ENCODE measurements at regions not wholly inside any gene's neighbourhood (a gene's known extent, or its start where the extent isn't known, plus 50 kb on each side); places are given as distances from the start of the nearest gene placed in this dataset.

DNA sequence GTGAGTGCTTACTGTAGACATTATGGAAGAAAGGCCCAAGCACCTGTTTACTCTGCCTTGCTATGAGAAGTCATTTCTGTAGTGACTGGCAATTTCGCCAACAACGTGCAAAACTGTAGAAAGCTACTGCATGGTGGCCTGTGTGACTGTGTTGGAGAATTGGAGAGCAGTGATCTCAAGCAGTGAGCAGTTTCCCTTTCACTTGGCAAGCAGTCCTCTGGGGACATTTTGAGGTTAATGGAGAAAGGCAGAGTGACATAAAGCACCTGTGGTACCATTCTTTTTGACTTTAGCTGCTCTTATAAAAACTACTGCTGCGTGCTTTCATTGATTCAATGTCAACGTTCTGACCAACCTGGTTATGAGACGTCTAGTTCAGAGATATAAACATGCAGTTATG lies 382.6 kb upstream of the JAG1 start (continued):
- TF ChIP-seq, protein P1, sequence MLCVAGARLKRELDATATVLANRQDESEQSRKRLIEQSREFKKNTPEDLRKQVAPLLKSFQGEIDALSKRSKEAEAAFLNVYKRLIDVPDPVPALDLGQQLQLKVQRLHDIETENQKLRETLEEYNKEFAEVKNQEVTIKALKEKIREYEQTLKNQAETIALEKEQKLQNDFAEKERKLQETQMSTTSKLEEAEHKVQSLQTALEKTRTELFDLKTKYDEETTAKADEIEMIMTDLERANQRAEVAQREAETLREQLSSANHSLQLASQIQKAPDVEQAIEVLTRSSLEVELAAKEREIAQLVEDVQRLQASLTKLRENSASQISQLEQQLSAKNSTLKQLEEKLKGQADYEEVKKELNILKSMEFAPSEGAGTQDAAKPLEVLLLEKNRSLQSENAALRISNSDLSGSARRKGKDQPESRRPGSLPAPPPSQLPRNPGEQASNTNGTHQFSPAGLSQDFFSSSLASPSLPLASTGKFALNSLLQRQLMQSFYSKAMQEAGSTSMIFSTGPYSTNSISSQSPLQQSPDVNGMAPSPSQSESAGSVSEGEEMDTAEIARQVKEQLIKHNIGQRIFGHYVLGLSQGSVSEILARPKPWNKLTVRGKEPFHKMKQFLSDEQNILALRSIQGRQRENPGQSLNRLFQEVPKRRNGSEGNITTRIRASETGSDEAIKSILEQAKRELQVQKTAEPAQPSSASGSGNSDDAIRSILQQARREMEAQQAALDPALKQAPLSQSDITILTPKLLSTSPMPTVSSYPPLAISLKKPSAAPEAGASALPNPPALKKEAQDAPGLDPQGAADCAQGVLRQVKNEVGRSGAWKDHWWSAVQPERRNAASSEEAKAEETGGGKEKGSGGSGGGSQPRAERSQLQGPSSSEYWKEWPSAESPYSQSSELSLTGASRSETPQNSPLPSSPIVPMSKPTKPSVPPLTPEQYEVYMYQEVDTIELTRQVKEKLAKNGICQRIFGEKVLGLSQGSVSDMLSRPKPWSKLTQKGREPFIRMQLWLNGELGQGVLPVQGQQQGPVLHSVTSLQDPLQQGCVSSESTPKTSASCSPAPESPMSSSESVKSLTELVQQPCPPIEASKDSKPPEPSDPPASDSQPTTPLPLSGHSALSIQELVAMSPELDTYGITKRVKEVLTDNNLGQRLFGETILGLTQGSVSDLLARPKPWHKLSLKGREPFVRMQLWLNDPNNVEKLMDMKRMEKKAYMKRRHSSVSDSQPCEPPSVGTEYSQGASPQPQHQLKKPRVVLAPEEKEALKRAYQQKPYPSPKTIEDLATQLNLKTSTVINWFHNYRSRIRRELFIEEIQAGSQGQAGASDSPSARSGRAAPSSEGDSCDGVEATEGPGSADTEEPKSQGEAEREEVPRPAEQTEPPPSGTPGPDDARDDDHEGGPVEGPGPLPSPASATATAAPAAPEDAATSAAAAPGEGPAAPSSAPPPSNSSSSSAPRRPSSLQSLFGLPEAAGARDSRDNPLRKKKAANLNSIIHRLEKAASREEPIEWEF (IDR thresholded peaks at IDR 0.05; ENCODE audit: insufficient replicate concordance, low read depth, low read length) = no peak

DNA sequence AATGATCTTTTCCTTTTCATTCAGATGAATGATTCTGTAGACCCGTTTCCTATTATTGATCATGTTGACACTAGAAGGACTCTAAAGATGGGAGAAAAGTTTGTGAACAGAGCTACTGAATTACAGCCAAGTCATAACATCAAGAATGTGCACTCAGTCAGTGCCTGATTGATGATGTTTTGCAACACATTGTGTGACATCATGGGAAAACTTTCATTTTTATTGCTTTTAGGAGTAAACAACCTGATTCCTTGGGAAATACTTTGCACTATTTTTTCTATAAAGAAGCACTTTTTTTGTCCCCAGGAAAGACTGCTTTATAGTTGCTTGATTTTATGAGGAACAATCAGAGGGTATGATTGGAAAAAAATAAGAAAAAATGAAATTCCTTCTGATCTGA lies 383.8 kb upstream of the JAG1 start:
- Histone ChIP-seq H3K9me3 (replicated peaks; ENCODE audit: control insufficient read depth, insufficient read depth, low read length) (no peaks in the 10 kb centered on the region), H3K79me2 (ENCODE audit: control insufficient read depth, insufficient read depth, low read length) (no peaks in the 10 kb centered on the region), H3K27me3 (replicated peaks in 1 of 2; ENCODE audit: control insufficient read depth in 2 of 2, insufficient read depth in 2 of 2, low read length in 1 of 2) (no peaks in the 10 kb centered on the region), H2AFZ (ENCODE audit: control insufficient read depth, low read depth, low read length) (no peak overlapping the region), H3K9ac (ENCODE audit: control insufficient read depth, insufficient read depth, low read length) (no peak overlapping the region), H4K20me1 (ENCODE audit: control insufficient read depth, insufficient read depth) (no peaks in the 10 kb centered on the region), H3K4me3 (no peak overlapping the region), H3K36me3 (ENCODE audit: control insufficient read depth in 2 of 2, insufficient read depth in 2 of 2, low read length in 1 of 2) (no peaks in the 10 kb centered on the region), H3K4me1 (ENCODE audit: control insufficient read depth, insufficient read depth, low read length) (no peaks in the 10 kb centered on the region), H3K4me2 (ENCODE audit: control insufficient read depth, insufficient read depth) (no peak overlapping the region), H3K27ac (ENCODE audit: control insufficient read depth, insufficient read depth) (no peak overlapping the region)
- ChIA-PET CTCF (no interaction called here), POLR2A (no interaction called here), SMC1A (ENCODE audit: uncharacterized antibody, unreplicated experiment) (no interaction called here), RAD21 (ENCODE audit: unreplicated experiment) (no interaction called here)
- DNase-seq (ENCODE audit: low read depth, low spot score) (no peak), ATAC-seq (no peak), FAIRE-seq (no peak)
- intact Hi-C loops (cut with micrococcal nuclease; ENCODE audit: unreplicated experiment) (loop anchor here (5.0 kb wide), 1 partner anchor 385 kb away; the partner anchor contains the start of gene JAG1), in situ Hi-C loops (cut with MboI) (no loop called here)
- 4% methylated on average over 1 of the region's 1 CpG for WGBS (ENCODE audit: insufficient coverage, insufficient replicate concordance, low lambda C conversion rate, missing lambda C conversion rate)
- no peak for TF ChIP-seq CREB1 (IDR thresholded peaks at IDR 0.05; ENCODE audit: low read depth)
- TF ChIP-seq, protein P2, sequence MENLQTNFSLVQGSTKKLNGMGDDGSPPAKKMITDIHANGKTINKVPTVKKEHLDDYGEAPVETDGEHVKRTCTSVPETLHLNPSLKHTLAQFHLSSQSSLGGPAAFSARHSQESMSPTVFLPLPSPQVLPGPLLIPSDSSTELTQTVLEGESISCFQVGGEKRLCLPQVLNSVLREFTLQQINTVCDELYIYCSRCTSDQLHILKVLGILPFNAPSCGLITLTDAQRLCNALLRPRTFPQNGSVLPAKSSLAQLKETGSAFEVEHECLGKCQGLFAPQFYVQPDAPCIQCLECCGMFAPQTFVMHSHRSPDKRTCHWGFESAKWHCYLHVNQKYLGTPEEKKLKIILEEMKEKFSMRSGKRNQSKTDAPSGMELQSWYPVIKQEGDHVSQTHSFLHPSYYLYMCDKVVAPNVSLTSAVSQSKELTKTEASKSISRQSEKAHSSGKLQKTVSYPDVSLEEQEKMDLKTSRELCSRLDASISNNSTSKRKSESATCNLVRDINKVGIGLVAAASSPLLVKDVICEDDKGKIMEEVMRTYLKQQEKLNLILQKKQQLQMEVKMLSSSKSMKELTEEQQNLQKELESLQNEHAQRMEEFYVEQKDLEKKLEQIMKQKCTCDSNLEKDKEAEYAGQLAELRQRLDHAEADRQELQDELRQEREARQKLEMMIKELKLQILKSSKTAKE (IDR thresholded peaks at IDR 0.05; ENCODE audit: low read depth, poor library complexity, severe bottlenecking) = no peak
- TF ChIP-seq POLR2AphosphoS2 (IDR thresholded peaks at IDR 0.05; ENCODE audit: low read depth, low read length) = no peak
- TF ChIP-seq, protein P3, sequence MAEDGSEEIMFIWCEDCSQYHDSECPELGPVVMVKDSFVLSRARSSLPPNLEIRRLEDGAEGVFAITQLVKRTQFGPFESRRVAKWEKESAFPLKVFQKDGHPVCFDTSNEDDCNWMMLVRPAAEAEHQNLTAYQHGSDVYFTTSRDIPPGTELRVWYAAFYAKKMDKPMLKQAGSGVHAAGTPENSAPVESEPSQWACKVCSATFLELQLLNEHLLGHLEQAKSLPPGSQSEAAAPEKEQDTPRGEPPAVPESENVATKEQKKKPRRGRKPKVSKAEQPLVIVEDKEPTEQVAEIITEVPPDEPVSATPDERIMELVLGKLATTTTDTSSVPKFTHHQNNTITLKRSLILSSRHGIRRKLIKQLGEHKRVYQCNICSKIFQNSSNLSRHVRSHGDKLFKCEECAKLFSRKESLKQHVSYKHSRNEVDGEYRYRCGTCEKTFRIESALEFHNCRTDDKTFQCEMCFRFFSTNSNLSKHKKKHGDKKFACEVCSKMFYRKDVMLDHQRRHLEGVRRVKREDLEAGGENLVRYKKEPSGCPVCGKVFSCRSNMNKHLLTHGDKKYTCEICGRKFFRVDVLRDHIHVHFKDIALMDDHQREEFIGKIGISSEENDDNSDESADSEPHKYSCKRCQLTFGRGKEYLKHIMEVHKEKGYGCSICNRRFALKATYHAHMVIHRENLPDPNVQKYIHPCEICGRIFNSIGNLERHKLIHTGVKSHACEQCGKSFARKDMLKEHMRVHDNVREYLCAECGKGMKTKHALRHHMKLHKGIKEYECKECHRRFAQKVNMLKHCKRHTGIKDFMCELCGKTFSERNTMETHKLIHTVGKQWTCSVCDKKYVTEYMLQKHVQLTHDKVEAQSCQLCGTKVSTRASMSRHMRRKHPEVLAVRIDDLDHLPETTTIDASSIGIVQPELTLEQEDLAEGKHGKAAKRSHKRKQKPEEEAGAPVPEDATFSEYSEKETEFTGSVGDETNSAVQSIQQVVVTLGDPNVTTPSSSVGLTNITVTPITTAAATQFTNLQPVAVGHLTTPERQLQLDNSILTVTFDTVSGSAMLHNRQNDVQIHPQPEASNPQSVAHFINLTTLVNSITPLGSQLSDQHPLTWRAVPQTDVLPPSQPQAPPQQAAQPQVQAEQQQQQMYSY (CRISPR knock-in tag; IDR thresholded peaks at IDR 0.05) = no peak
- BruUV-seq (replicated peaks) = no TSS peak

All from GM12878 (cell line).